HepG2 (cell line): ENCODE measurements at regions not wholly inside any gene's neighbourhood (a gene's known extent, or its start where the extent isn't known, plus 50 kb on each side); places are given as distances from the start of the nearest gene placed in this dataset.

Experiments
- ATAC-seq: fragments of 200-7000 bp; cut with Tn5 transposase; 3 replicates; pipeline ENCODE4 v1.9.1; 2020; ENCODE audit warnings: mild to moderate bottlenecking, moderate library complexity
- BruUV-seq: library from RNA; stranded (reverse); fragments of 400-500 nt; replicated peaks from 2 replicates; lab custom pipeline; 2021; lab: Mats Ljungman, UMichigan
- CTCF ChIA-PET: fragments of 300-600 bp; formaldehyde crosslinking; extraction: SDS; loops from one replicate; lab custom pipeline; 2021; ENCODE audit warnings: low total read pairs, inconsistent platforms, low intra/inter-chr PET ratio; lab: Yijun Ruan, JAX
- POLR2A ChIA-PET: fragments of 350-600 bp; sonication (Branson Sonifier 250); formaldehyde crosslinking; loops from one replicate; lab custom pipeline; 2020; ENCODE audit warnings: antibody characterized with exemption, inconsistent platforms; lab: Yijun Ruan, JAX
- DNase-seq: peaks from one replicate; pipeline ENCODE4 v3.0.0-alpha.2; 2015; ENCODE audit warnings: low spot score
- FAIRE-seq: peaks from 3 replicates; lab custom pipeline; 2011; peaks lifted over from hg19 to GRCh38; lab: Jason Lieb, UNC
- H2AFZ ChIP-seq: one replicate; pipeline ENCODE4 v1.6.1; 2011; ENCODE audit warnings: low read length, inconsistent platforms
- H3K27ac ChIP-seq: fragments of 300-600 bp; 3 replicates; pipeline ENCODE4 v1.8.0; 2011; ENCODE audit warnings: mixed run types, mild to moderate bottlenecking, mixed read lengths, low read length, inconsistent platforms; ENCODE audit not compliant: insufficient read depth; ENCODE audit errors: extremely low read length
- H3K27me3 ChIP-seq, 2 experiments: fragments of 200-600 bp in 1 of 2; 2 replicates in 1 of 2; 3 replicates in 1 of 2; pipeline versions ENCODE4 v1.6.0 to v1.8.0; 2011; ENCODE audit warnings: low read length in 2 of 2, mild to moderate bottlenecking in 2 of 2, moderate library complexity in 2 of 2, inconsistent platforms in 1 of 2; ENCODE audit not compliant: insufficient read depth in 2 of 2, control insufficient read depth in 1 of 2
- H3K36me3 ChIP-seq, 2 experiments: fragments of 200-600 bp in 1 of 2; replicated peaks in 1 of 2; 2 replicates in 1 of 2; 3 replicates in 1 of 2; pipeline versions ENCODE4 v1.5.1 to v1.8.0; 2011; ENCODE audit warnings: low read length in 2 of 2, inconsistent platforms in 1 of 2; ENCODE audit not compliant: insufficient read depth in 2 of 2, control insufficient read depth in 1 of 2
- H3K4me1 ChIP-seq: 2 replicates; pipeline ENCODE4 v1.5.1; 2012; ENCODE audit warnings: low read length, inconsistent platforms; ENCODE audit not compliant: insufficient read depth
- H3K4me2 ChIP-seq: 2 replicates; pipeline ENCODE4 v1.6.0; 2011; ENCODE audit warnings: low read depth, low read length, inconsistent platforms
- H3K4me3 ChIP-seq, 3 experiments: fragments of 200-600 bp in 1 of 3; sonication (generic), shearing (Covaris generic) in 1 of 3; replicated peaks in 1 of 3; 2 replicates each; pipeline ENCODE4 v1.5.1; 2011 to 2016; ENCODE audit warnings: low read length in 3 of 3, inconsistent platforms in 2 of 3, low read depth in 2 of 3, mild to moderate bottlenecking in 2 of 3, control low read depth in 1 of 3, mixed read lengths in 1 of 3; ENCODE audit not compliant: insufficient read depth in 1 of 3
- H3K79me2 ChIP-seq: one replicate; pipeline ENCODE4 v1.6.1; 2011; ENCODE audit warnings: low read length, inconsistent platforms; ENCODE audit not compliant: insufficient read depth
- H3K9ac ChIP-seq: 2 replicates; pipeline ENCODE4 v1.6.0; 2011; ENCODE audit warnings: mild to moderate bottlenecking, low read depth, low read length, inconsistent platforms; ENCODE audit not compliant: insufficient read depth
- H3K9me3 ChIP-seq: 2 replicates; pipeline ENCODE4 v1.5.1; 2012; ENCODE audit warnings: mild to moderate bottlenecking, low read length
- H4K20me1 ChIP-seq: 2 replicates; pipeline ENCODE4 v1.6.0; 2011; ENCODE audit warnings: inconsistent platforms, mild to moderate bottlenecking, low read length, moderate library complexity; ENCODE audit not compliant: insufficient read depth
- AKAP8 ChIP-seq: sonication (generic); formaldehyde crosslinking; IDR thresholded peaks from 2 replicates; pipeline ENCODE4 v1.5.1; 2020; ENCODE audit warnings: mild to moderate bottlenecking, missing genetic modification reagents
- CHD2 ChIP-seq: IDR thresholded peaks from 2 replicates; pipeline ENCODE4 v1.6.1; 2011; ENCODE audit warnings: low read depth, low read length, improper control_type of control experiment
- EEA1 ChIP-seq: sonication (generic); formaldehyde crosslinking; IDR thresholded peaks from 2 replicates; pipeline ENCODE4 v1.5.1; 2020; ENCODE audit warnings: mild to moderate bottlenecking, missing genetic modification reagents, borderline replicate concordance
- GATAD2A ChIP-seq: IDR thresholded peaks from 2 replicates; pipeline ENCODE4 v1.6.1; 2016
- KLF15 ChIP-seq: sonication (generic); formaldehyde crosslinking; IDR thresholded peaks from 2 replicates; pipeline ENCODE4 v1.8.1; 2023; ENCODE audit warnings: borderline replicate concordance, mild to moderate bottlenecking, inconsistent platforms, missing genetic modification reagents, mixed read lengths
- KLF16 ChIP-seq, 2 experiments: sonication (generic) in 1 of 2; formaldehyde crosslinking in 1 of 2; IDR thresholded peaks; 2 replicates each; pipeline versions ENCODE4 v1.6.1 to v1.8.0; 2016 to 2023; ENCODE audit warnings: missing genetic modification reagents in 2 of 2, missing compliant biosample characterization in 1 of 2
- MXI1 ChIP-seq: IDR thresholded peaks from 3 replicates; pipeline ENCODE4 v1.6.1; 2012; ENCODE audit warnings: low read depth, low read length, inconsistent platforms, borderline replicate concordance
- SIN3B ChIP-seq: fragments of 150-350 bp; IDR thresholded peaks from 2 replicates; pipeline ENCODE4 v1.6.1; 2014; ENCODE audit warnings: low read length
- SOX5 ChIP-seq: IDR thresholded peaks from 2 replicates; pipeline ENCODE4 v1.6.1; 2016; ENCODE audit warnings: borderline replicate concordance
- SRY ChIP-seq: sonication (generic); formaldehyde crosslinking; IDR thresholded peaks from 2 replicates; pipeline ENCODE4 v1.8.0; 2022; ENCODE audit warnings: mild to moderate bottlenecking, missing genetic modification reagents
- STAG1 ChIP-seq: sonication (generic); formaldehyde crosslinking; IDR thresholded peaks from 2 replicates; pipeline ENCODE4 v1.4.0; 2020; ENCODE audit warnings: missing genetic modification reagents
- TBX2 ChIP-seq: sonication (generic); formaldehyde crosslinking; IDR thresholded peaks from 2 replicates; pipeline ENCODE4 v1.5.0; 2020; ENCODE audit warnings: missing genetic modification reagents, mild to moderate bottlenecking, borderline replicate concordance
- YY1 ChIP-seq: IDR thresholded peaks from 2 replicates; pipeline ENCODE4 v1.6.1; 2011; ENCODE audit warnings: low read length, low read depth, moderate library complexity, mild to moderate bottlenecking; ENCODE audit not compliant: insufficient read depth, insufficient replicate concordance
- ZNF383 ChIP-seq: sonication (generic); formaldehyde crosslinking; IDR thresholded peaks from 2 replicates; pipeline ENCODE4 v1.4.0; 2020; ENCODE audit warnings: missing genetic modification reagents, mild to moderate bottlenecking, borderline replicate concordance
- ZNF883 ChIP-seq: sonication (generic); formaldehyde crosslinking; IDR thresholded peaks from 2 replicates; pipeline ENCODE4 v1.5.1; 2020; ENCODE audit warnings: mild to moderate bottlenecking, missing genetic modification reagents; ENCODE audit errors: not compliant biosample characterization
- in situ Hi-C: cut with HindIII; loops from 2 replicates; pipeline ENCODE4 v1.10.0; 2017; ENCODE audit warnings: low pct_unique_long_range_greater_than_20kb; ENCODE audit not compliant: extremely low pct_ligation_motif_present
- intact Hi-C: fragments of 100-400 bp; cut with micrococcal nuclease; formaldehyde crosslinking; loops from one replicate; pipeline ENCODE4 v1.10.0; 2022; ENCODE audit not compliant: unreplicated experiment
- TF ChIP-seq, protein P1 (sequence below): sonication (generic); formaldehyde crosslinking; IDR thresholded peaks from 2 replicates; pipeline ENCODE4 v1.5.0; 2020; ENCODE audit warnings: mild to moderate bottlenecking, missing genetic modification reagents
- TF ChIP-seq, protein P2 (sequence below): sonication (generic); formaldehyde crosslinking; IDR thresholded peaks from 2 replicates; pipeline ENCODE4 v1.5.0; 2020; ENCODE audit warnings: missing genetic modification reagents, mild to moderate bottlenecking, borderline replicate concordance
- TF ChIP-seq, protein P3 (sequence below): sonication (generic); formaldehyde crosslinking; IDR thresholded peaks from 2 replicates; pipeline ENCODE4 v1.4.0; 2020; ENCODE audit warnings: missing genetic modification reagents, borderline replicate concordance
- TF ChIP-seq, protein P4 (sequence below): sonication (generic); formaldehyde crosslinking; IDR thresholded peaks from 2 replicates; pipeline ENCODE4 v1.5.0; 2020; ENCODE audit warnings: mild to moderate bottlenecking, missing genetic modification reagents

DNA sequence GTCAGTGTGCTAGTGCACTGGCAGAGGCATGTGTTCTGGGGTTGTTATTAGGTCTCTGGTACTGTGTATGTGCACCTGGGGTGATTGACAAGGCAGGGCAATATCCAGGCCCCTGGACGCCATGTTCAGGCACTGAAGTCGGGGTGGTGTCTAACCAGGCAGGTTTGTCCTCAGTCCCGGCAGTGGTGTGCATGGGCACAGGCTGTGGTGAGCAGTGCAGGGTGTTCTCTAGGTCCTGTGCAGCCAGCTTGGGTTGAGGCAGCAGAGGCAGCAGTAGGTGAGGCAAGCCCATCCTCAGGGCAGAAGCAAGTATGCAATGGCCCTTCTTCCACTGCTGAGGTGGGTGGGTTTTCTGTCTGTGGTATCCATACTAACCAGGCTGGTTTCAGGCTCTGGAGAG lies 252.3 kb upstream of the LRRC7 start (continued):
- TF ChIP-seq, protein P1, sequence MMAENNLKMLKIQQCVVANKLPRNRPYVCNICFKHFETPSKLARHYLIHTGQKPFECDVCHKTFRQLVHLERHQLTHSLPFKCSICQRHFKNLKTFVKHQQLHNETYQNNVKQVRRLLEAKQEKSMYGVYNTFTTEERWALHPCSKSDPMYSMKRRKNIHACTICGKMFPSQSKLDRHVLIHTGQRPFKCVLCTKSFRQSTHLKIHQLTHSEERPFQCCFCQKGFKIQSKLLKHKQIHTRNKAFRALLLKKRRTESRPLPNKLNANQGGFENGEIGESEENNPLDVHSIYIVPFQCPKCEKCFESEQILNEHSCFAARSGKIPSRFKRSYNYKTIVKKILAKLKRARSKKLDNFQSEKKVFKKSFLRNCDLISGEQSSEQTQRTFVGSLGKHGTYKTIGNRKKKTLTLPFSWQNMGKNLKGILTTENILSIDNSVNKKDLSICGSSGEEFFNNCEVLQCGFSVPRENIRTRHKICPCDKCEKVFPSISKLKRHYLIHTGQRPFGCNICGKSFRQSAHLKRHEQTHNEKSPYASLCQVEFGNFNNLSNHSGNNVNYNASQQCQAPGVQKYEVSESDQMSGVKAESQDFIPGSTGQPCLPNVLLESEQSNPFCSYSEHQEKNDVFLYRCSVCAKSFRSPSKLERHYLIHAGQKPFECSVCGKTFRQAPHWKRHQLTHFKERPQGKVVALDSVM (CRISPR knock-in tag) = no peak
- TF ChIP-seq STAG1 (CRISPR knock-in tag) (no peak), SOX5 (CRISPR knock-in tag) (no peak), KLF16 (CRISPR knock-in tag; IDR thresholded peaks at IDR 0.05) (no peak), GATAD2A (CRISPR knock-in tag) (no peak), AKAP8 (CRISPR knock-in tag) (no peak), MXI1 (no peak), ZNF383 (CRISPR knock-in tag) (no peak), TBX2 (CRISPR knock-in tag) (no peak), SIN3B (no peak)
- TF ChIP-seq, protein P2, sequence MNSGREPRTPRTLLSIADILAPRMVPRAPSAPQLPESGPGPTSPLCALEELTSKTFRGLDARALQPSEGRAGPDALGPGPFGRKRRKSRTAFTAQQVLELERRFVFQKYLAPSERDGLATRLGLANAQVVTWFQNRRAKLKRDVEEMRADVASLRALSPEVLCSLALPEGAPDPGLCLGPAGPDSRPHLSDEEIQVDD (CRISPR knock-in tag) = no peak

DNA sequence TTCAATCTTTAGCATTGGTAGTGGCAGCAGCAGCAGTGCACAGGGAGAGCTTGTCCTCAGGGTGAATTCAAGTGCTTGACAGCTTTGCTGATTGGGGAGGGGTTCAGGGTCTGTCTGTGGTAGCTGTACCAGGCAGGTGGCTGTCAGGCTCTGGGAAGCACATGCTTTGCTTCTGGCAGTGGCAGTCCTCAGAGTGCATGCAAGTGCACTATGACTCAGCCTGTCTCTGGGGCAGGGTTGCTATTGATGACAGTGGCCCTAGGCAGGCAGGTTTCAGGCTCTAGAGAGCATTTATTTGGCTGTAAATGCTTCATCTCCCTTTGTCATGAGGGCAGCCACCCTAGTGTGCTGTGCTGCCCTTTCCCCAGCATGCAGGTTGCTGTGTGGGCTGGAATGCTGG lies 251.9 kb upstream of the LRRC7 start:
- in situ Hi-C loops = no loop called here
- H3K4me1 ChIP-seq = no peaks in the 10 kb centered on the region
- POLR2A ChIA-PET = no interaction called here
- BruUV-seq = no TSS peak
- no peak overlapping the region for H3K9ac ChIP-seq
- DNase-seq (no peak), FAIRE-seq (no peak), ATAC-seq (no peak)
- H3K9me3 ChIP-seq = peaks cover 66% of the 10 kb centered on the region
- H3K27me3 ChIP-seq = no peaks in the 10 kb centered on the region
- H3K4me3 ChIP-seq = no peak overlapping the region
- no peaks in the 10 kb centered on the region for H3K36me3 ChIP-seq
- no peaks in the 10 kb centered on the region for H3K79me2 ChIP-seq
- no peak overlapping the region for H3K4me2 ChIP-seq
- H3K27ac ChIP-seq = no peak overlapping the region
- H4K20me1 ChIP-seq = no peaks in the 10 kb centered on the region
- intact Hi-C loops = no loop called here
- CTCF ChIA-PET = no interaction called here
- H2AFZ ChIP-seq = no peak overlapping the region
- TF ChIP-seq ZNF883 (CRISPR knock-in tag) (no peak), KLF15 (CRISPR knock-in tag) (no peak), EEA1 (CRISPR knock-in tag) (no peak), SRY (CRISPR knock-in tag) (no peak), CHD2 (no peak), YY1 (no peak)
- TF ChIP-seq, protein P3, sequence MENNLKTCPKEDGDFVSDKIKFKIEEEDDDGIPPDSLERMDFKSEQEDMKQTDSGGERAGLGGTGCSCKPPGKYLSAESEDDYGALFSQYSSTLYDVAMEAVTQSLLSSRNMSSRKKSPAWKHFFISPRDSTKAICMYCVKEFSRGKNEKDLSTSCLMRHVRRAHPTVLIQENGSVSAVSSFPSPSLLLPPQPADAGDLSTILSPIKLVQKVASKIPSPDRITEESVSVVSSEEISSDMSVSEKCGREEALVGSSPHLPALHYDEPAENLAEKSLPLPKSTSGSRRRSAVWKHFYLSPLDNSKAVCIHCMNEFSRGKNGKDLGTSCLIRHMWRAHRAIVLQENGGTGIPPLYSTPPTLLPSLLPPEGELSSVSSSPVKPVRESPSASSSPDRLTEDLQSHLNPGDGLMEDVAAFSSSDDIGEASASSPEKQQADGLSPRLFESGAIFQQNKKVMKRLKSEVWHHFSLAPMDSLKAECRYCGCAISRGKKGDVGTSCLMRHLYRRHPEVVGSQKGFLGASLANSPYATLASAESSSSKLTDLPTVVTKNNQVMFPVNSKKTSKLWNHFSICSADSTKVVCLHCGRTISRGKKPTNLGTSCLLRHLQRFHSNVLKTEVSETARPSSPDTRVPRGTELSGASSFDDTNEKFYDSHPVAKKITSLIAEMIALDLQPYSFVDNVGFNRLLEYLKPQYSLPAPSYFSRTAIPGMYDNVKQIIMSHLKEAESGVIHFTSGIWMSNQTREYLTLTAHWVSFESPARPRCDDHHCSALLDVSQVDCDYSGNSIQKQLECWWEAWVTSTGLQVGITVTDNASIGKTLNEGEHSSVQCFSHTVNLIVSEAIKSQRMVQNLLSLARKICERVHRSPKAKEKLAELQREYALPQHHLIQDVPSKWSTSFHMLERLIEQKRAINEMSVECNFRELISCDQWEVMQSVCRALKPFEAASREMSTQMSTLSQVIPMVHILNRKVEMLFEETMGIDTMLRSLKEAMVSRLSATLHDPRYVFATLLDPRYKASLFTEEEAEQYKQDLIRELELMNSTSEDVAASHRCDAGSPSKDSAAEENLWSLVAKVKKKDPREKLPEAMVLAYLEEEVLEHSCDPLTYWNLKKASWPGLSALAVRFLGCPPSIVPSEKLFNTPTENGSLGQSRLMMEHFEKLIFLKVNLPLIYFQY (CRISPR knock-in tag) = no peak
- TF ChIP-seq, protein P4, sequence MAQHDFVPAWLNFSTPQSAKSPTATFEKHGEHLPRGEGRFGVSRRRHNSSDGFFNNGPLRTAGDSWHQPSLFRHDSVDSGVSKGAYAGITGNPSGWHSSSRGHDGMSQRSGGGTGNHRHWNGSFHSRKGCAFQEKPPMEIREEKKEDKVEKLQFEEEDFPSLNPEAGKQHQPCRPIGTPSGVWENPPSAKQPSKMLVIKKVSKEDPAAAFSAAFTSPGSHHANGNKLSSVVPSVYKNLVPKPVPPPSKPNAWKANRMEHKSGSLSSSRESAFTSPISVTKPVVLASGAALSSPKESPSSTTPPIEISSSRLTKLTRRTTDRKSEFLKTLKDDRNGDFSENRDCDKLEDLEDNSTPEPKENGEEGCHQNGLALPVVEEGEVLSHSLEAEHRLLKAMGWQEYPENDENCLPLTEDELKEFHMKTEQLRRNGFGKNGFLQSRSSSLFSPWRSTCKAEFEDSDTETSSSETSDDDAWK = no peak
